SJSA1 (cell line): ENCODE measurements at regions not wholly inside any gene's neighbourhood (a gene's known extent, or its start where the extent isn't known, plus 50 kb on each side); places are given as distances from the start of the nearest gene placed in this dataset.

Source experiments
- DNase-seq, 2 experiments: peaks; one replicate each; pipeline ENCODE4 v3.0.0-alpha.2; 2015 to 2020; ENCODE audit warnings: low spot score in 2 of 2, low read depth in 1 of 2
- H3K27ac ChIP-seq: fragments of 250-450 bp; sonication (Bioruptor Pico); 2 replicates; pipeline ENCODE4 v1.5.1; 2020; ENCODE audit warnings: mild to moderate bottlenecking, moderate library complexity
- H3K27me3 ChIP-seq: fragments of 250-450 bp; sonication (Bioruptor Pico); replicated peaks from 2 replicates; pipeline ENCODE4 v1.5.1; 2020; ENCODE audit warnings: mild to moderate bottlenecking, moderate library complexity
- H3K36me3 ChIP-seq: fragments of 250-450 bp; sonication (Bioruptor Pico); 2 replicates; pipeline ENCODE4 v1.5.1; 2020; ENCODE audit warnings: mild to moderate bottlenecking
- H3K4me1 ChIP-seq: fragments of 250-450 bp; sonication (Bioruptor Pico); replicated peaks from 2 replicates; pipeline ENCODE4 v1.6.1; 2021; ENCODE audit warnings: mild to moderate bottlenecking
- H3K4me3 ChIP-seq: fragments of 250-450 bp; sonication (Bioruptor Pico); 2 replicates; pipeline ENCODE4 v1.5.1; 2020; ENCODE audit warnings: mild to moderate bottlenecking
- H3K9me3 ChIP-seq: fragments of 250-450 bp; sonication (Bioruptor Pico); replicated peaks from 2 replicates; pipeline ENCODE4 v1.5.1; 2020; ENCODE audit warnings: mild to moderate bottlenecking

- Histone ChIP-seq H3K36me3 (no peaks in the 10 kb centered on the region), H3K4me1 (no peaks in the 10 kb centered on the region), H3K27ac (no peak overlapping the region), H3K4me3 (no peak overlapping the region), H3K27me3 (no peaks in the 10 kb centered on the region), H3K9me3 (peaks cover 7% of the 10 kb centered on the region; the same call in 1 of the 2 replicates)
- no peak for DNase-seq
Observed at GRCh38 chr10:57017356-57018037, 656.4 kb upstream of the ZWINT start.

- peaks cover 7% of the 10 kb centered on the region; the same call in 1 of the 2 replicates for H3K9me3 ChIP-seq
- H3K4me1 ChIP-seq = no peaks in the 10 kb centered on the region
- DNase-seq = no peak
- H3K27me3 ChIP-seq = no peaks in the 10 kb centered on the region
- H3K36me3 ChIP-seq = no peaks in the 10 kb centered on the region
- no peak overlapping the region for H3K4me3 ChIP-seq
- no peak overlapping the region for H3K27ac ChIP-seq
Observed at GRCh38 chr10:57015595-57016318, 654.7 kb upstream of the ZWINT start.

- Histone ChIP-seq H3K4me3 (no peak overlapping the region), H3K27me3 (no peaks in the 10 kb centered on the region), H3K27ac (no peak overlapping the region), H3K36me3 (no peaks in the 10 kb centered on the region), H3K4me1 (no peaks in the 10 kb centered on the region), H3K9me3 (peaks cover 11% of the 10 kb centered on the region; the same call in 1 of the 2 replicates)
- no peak for DNase-seq
Observed at GRCh38 chr10:57015187-57015586, 654.1 kb upstream of the ZWINT start.

DNA sequence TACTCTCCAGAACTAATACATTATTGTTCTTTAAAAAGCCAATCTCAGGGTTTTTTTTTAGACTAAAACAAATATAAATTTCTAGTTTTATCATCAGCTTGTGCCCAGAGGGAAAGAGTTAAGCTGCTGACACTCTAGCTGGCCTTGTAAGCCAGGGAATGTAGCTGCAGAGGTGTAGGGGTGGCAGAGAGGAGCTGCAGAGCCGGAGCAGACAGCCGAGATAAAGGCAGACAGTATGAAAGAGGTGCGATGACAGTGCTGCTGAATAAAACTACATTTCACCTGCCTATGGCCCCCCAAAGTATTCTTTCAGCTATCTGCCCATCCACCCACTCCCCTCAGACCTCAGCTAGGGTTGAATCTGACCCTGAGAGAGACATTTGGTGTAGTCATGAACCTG lies 653.7 kb upstream of the ZWINT start:
- DNase-seq = no peak
- Histone ChIP-seq H3K36me3 (no peaks in the 10 kb centered on the region), H3K27ac (no peak overlapping the region), H3K4me3 (no peak overlapping the region), H3K4me1 (no peaks in the 10 kb centered on the region), H3K9me3 (peaks cover 12% of the 10 kb centered on the region; the same call in 1 of the 2 replicates), H3K27me3 (no peaks in the 10 kb centered on the region)

GRCh38 chr10:57008189-57008588 lies 647.1 kb upstream of the ZWINT start:
- no peak for DNase-seq
- peaks cover 5% of the 10 kb centered on the region; the same call in 1 of the 2 replicates for H3K9me3 ChIP-seq
- H3K36me3 ChIP-seq = no peaks in the 10 kb centered on the region
- H3K4me3 ChIP-seq = no peak overlapping the region
- H3K4me1 ChIP-seq = no peaks in the 10 kb centered on the region
- H3K27ac ChIP-seq = no peak overlapping the region
- no peaks in the 10 kb centered on the region for H3K27me3 ChIP-seq

GRCh38 chr10:56991591-56992069 lies 630.6 kb upstream of the ZWINT start:
- Histone ChIP-seq H3K27me3 (no peaks in the 10 kb centered on the region), H3K36me3 (no peaks in the 10 kb centered on the region), H3K9me3 (peaks cover 5% of the 10 kb centered on the region; the same call in 1 of the 2 replicates), H3K4me3 (no peak overlapping the region), H3K4me1 (no peaks in the 10 kb centered on the region), H3K27ac (no peak overlapping the region)
- DNase-seq = no peak

DNA sequence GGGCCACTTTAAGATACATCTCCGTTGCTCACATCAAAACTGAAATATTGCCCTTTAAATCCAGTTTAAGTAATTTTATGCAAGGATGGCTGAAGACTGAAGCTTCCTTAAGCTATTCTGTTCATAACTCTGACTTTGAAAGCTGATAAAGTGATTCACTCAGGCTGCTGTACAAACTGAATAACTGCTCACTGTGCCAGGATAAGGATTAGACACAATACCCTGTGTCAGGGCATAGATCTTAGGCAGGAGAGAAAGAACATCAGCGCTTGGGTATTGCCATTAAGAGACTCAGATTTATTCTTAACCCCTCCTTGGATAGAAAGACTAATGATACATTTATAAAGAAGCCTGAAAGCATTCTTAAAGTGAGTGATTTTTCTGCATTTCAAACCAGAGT lies 614.5 kb upstream of the ZWINT start:
- no peaks in the 10 kb centered on the region for H3K27me3 ChIP-seq
- H3K27ac ChIP-seq = no peak overlapping the region
- no peak for DNase-seq
- H3K4me3 ChIP-seq = no peak overlapping the region
- H3K36me3 ChIP-seq = no peaks in the 10 kb centered on the region
- no peaks in the 10 kb centered on the region for H3K4me1 ChIP-seq
- 0 out of 2 replicates have a peak, but pooled peaks cover 4% of the 10 kb centered on the region for H3K9me3 ChIP-seq

DNA sequence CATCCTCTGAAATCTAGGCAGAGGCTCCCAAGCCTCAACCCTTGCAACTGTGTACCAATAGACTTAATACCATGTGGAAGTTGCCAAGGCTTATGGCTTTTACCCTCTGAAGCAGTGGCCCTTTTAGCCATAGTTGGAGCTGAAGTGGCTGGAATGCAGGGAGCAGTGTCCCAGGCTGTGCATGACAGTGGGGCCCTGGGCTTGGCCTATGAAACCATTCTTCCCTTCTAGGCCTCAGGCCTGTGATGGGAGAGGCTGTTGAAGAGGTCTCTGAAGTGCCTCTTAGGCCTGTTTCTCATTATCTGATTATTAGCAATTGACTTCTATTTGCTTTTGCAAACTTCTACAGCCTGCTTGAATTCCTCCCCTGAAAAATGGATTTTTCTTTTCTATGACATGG lies 612.7 kb upstream of the ZWINT start:
- Histone ChIP-seq H3K27me3 (no peaks in the 10 kb centered on the region), H3K36me3 (no peaks in the 10 kb centered on the region), H3K9me3 (0 out of 2 replicates have a peak, but pooled peaks cover 4% of the 10 kb centered on the region), H3K4me3 (no peak overlapping the region), H3K4me1 (no peaks in the 10 kb centered on the region), H3K27ac (no peak overlapping the region)
- no peak for DNase-seq

- Histone ChIP-seq H3K4me3 (no peak overlapping the region), H3K9me3 (peaks cover 5% of the 10 kb centered on the region; the same call in 1 of the 2 replicates), H3K27me3 (no peaks in the 10 kb centered on the region), H3K36me3 (no peaks in the 10 kb centered on the region), H3K4me1 (no peaks in the 10 kb centered on the region), H3K27ac (no peak overlapping the region)
- DNase-seq = no peak
Observed at GRCh38 chr10:56943221-56943755, 582.2 kb upstream of the ZWINT start.

- Histone ChIP-seq H3K27me3 (no peaks in the 10 kb centered on the region), H3K4me1 (no peaks in the 10 kb centered on the region), H3K36me3 (no peaks in the 10 kb centered on the region), H3K9me3 (no peaks in the 10 kb centered on the region; the same call in 1 of the 2 replicates), H3K27ac (no peak overlapping the region), H3K4me3 (no peak overlapping the region)
- no peak for DNase-seq
Observed at GRCh38 chr10:56934515-56934914, 573.5 kb upstream of the ZWINT start.

- no peak for DNase-seq
- H3K27ac ChIP-seq = no peak overlapping the region
- no peaks in the 10 kb centered on the region for H3K27me3 ChIP-seq
- H3K9me3 ChIP-seq = no peaks in the 10 kb centered on the region
- H3K4me3 ChIP-seq = no peak overlapping the region
- no peaks in the 10 kb centered on the region for H3K4me1 ChIP-seq
- H3K36me3 ChIP-seq = no peaks in the 10 kb centered on the region
Observed at GRCh38 chr10:56928714-56929113, 567.7 kb upstream of the ZWINT start.

DNA sequence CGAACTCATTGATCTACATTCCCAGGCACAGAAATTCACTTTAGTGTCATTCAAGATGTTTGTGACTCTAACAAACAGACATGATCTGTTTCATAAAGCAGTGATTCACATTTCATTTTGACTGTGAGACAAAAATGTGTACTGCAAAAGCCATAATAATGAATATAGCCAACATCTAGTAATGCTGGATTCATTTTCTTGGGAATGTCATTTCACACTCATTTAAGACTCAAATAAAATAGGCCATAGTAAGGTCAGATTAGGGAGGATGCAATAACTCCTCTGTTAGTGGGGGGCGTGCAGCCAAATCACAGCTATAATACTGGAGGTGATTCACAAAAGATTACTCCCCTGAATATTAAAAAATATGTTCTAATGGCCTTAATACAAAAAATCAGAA lies 566.6 kb upstream of the ZWINT start:
- Histone ChIP-seq H3K4me1 (no peaks in the 10 kb centered on the region), H3K9me3 (no peaks in the 10 kb centered on the region), H3K36me3 (no peaks in the 10 kb centered on the region), H3K4me3 (no peak overlapping the region), H3K27ac (no peak overlapping the region), H3K27me3 (no peaks in the 10 kb centered on the region)
- no peak for DNase-seq

DNA sequence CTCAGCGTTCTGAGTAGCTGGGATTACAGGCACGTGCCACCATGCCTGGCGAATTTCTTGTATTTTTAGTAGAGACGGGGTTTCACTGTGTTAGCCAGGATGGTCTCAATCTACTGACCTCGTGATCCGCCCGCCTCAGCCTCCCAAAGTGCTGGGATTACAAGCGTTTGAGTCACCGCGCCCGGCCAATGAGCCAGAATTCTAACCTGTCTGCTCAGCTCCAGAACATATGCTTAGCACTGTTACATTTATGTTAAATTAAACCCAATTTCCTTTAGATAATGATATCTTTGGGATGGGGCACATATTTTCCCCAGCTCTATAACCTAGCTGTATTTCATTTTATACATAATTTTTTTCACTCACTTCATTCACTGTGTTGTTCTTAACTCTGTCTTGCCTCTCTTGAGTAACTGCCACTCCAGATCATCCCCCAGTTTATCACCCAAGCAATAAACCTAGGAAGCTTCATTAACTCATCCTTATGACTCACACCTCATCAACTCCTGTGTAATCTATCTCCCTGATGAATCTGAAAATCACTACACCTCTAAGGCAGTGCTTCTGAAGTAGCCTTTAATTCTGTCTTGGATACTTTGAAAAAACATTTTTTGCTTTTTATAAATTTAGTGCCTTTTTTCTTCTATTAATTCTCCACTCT lies 559.7 kb upstream of the ZWINT start:
- H3K9me3 ChIP-seq = 0 out of 2 replicates have a peak, but pooled peaks cover 1% of the 10 kb centered on the region
- H3K27ac ChIP-seq = no peak overlapping the region
- no peaks in the 10 kb centered on the region for H3K4me1 ChIP-seq
- H3K4me3 ChIP-seq = no peak overlapping the region
- H3K27me3 ChIP-seq = no peaks in the 10 kb centered on the region
- no peaks in the 10 kb centered on the region for H3K36me3 ChIP-seq
- DNase-seq = no peak
